GM13976 (cell line): ENCODE measurements at regions not wholly inside any gene's neighbourhood (a gene's known extent, or its start where the extent isn't known, plus 50 kb on each side); places are given as distances from the start of the nearest gene placed in this dataset.

Source experiments
- DNase-seq: peaks from one replicate; pipeline ENCODE4 v3.0.0; 2012; ENCODE audit warnings: low spot score
- CTCF ChIP-seq: IDR thresholded peaks from 2 replicates; pipeline ENCODE4 v1.5.1; 2012; ENCODE audit warnings: borderline replicate concordance, mild to moderate bottlenecking; ENCODE audit not compliant: insufficient read depth; ENCODE audit errors: extremely low read depth, missing control alignments, control extremely low read depth
- in situ Hi-C: fragments of 300-500 bp; cut with MboI; formaldehyde crosslinking; loops from one replicate; pipeline ENCODE4 v1.12.0; 2022; ENCODE audit warnings: low sequenced_read_pairs, mixed read lengths, inconsistent platforms; ENCODE audit not compliant: unreplicated experiment

GRCh38 chr1:198101716-198102453 lies 54.9 kb upstream of the NEK7 start:
- in situ Hi-C loops = no loop called here
- no peak for DNase-seq
- no peak for TF ChIP-seq CTCF

GRCh38 chr1:198102454-198102827 lies 54.4 kb upstream of the NEK7 start:
- in situ Hi-C loops = no loop called here
- DNase-seq = no peak
- TF ChIP-seq CTCF = no peak

- in situ Hi-C loops = no loop called here
- DNase-seq = no peak
- no peak for TF ChIP-seq CTCF
Observed at GRCh38 chr1:198105185-198105584, 51.6 kb upstream of the NEK7 start.

GRCh38 chr1:198106011-198106410 lies 50.8 kb upstream of the NEK7 start:
- in situ Hi-C loops = no loop called here
- no peak for DNase-seq
- no peak for TF ChIP-seq CTCF
